GM18507 (cell line): ENCODE measurements at regions not wholly inside any gene's neighbourhood (a gene's known extent, or its start where the extent isn't known, plus 50 kb on each side); places are given as distances from the start of the nearest gene placed in this dataset.

Experiments
- DNase-seq: peaks from one replicate; pipeline ENCODE4 v3.0.0; 2011; ENCODE audit warnings: low read depth; ENCODE audit not compliant: insufficient read length; ENCODE audit errors: extremely low spot score
- FAIRE-seq: peaks from 2 replicates; lab custom pipeline; 2011; peaks lifted over from hg19 to GRCh38; lab: Jason Lieb, UNC

GRCh38 chr4:115923152-115923551 is 809.7 kb upstream of the NDST4 start:
- no peak for FAIRE-seq

DNA sequence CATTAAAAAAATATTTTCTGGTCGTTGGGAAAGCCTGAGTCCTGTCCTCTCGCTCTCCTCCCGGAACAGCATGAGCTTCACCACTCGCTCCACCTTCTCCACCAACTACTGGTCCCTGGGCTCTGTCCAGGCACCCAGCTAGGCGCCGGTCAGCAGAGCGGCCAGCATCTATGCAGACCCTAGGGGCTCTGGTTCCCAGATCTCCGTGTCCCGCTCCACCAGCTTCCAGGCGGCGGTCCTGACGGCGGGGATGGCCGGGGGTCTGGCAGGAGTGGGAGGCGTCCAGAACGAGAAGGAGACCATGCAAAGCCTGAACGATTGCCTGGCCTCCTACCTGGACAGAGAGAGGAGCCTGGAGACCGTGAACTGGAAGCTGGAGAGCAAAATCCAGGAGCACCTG is 807.2 kb upstream of the NDST4 start:
- DNase-seq (no peak), FAIRE-seq (no peak)

More at GRCh38 chr4:115923152-115923551, 809.7 kb upstream of the NDST4 start:
- no peak for DNase-seq

- no peak for DNase-seq
- FAIRE-seq: no peak
Measured at GRCh38 chr4:115918149-115918548, 804.7 kb upstream of the NDST4 start.

DNA sequence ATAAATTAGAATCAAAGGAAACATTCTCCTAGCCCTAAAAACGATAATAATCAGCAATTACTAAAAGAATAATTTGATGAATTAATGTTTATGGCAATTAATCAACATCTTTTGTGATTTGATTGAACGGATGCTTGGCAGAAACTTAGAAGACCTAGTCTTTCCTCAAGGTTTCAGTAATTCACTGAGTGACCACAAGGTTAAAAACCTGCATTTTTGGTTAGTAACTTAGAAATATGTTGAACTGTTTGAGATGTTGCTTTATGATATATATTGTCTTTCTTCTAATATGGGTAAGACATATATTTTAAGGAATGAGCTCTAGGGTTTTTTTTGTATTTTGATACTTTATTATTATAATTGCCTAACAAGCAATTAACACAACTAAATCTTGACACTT is 793.0 kb upstream of the NDST4 start:
- DNase-seq (no peak), FAIRE-seq (no peak)

DNA sequence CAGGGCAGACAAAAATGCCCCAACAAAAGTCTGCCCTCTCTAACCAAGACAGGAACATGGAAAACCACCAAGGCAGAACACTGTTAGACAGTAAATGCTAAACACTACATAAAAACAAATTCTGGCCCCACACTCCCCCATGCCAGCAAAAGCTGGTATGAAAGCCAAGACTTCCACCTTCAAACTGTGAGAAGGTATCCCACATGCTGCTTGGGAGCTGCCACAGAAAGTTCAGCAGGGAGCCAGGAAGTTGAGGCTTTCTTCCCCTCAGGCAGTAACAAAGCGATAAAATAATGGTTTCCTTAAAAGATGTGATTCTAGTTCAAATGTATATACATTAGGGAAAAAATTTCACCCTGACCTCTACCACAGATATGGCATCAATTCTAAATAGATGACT is 770.4 kb upstream of the NDST4 start:
- no peak for FAIRE-seq
- no peak for DNase-seq

GRCh38 chr4:115883231-115883630 is 769.8 kb upstream of the NDST4 start:
- FAIRE-seq (no peak), DNase-seq (no peak)

- DNase-seq: no peak
- FAIRE-seq: no peak
Measured at GRCh38 chr4:115873048-115873447, 759.6 kb upstream of the NDST4 start.

- DNase-seq (no peak), FAIRE-seq (no peak)
Measured at GRCh38 chr4:115871596-115871995, 758.2 kb upstream of the NDST4 start.

DNA sequence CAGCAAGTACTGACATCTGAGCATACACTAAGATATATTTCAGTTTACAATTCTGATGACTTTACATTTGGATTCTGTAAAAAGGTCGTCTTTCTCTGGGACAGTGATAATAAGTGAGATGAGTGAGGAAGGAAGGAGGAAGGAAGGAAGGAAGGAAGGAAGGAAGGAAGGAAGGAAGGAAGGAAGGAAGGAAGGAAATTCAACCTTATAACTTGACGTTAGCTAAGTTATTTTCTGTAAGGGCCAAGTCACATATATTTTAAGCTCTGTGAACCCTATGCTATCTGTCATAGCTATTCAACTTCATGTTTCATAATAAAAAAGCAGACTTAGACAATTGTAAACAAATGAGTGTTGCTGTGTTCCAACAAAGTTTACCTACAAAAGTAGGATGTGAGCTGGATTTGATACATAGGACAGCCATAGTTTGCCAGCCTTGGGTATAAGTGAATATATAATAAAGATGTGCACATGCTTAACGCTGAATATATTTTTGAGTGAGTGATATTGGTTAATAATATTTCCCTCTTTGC is 753.0 kb upstream of the NDST4 start:
- no peak for FAIRE-seq
- DNase-seq: no peak

- no peak for FAIRE-seq
- DNase-seq: no peak
Measured at GRCh38 chr4:115865736-115866135, 752.3 kb upstream of the NDST4 start.

DNA sequence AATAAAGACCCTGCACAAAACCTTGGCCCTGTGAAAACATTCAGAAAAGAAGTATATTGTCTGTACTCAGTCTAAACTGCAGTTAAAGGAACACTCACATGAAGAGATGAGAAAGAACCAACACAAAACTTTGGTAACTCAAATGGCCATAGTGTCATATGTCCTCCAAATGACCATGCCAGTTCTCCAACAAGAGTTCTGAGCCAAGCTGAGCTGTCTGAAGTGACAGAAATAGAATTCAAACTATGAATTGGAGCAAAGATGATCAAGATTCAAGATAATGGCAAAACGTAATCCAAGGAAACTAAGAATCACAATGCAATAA is 739.3 kb upstream of the NDST4 start:
- FAIRE-seq (peak; percentile 29), DNase-seq (no peak)

DNA sequence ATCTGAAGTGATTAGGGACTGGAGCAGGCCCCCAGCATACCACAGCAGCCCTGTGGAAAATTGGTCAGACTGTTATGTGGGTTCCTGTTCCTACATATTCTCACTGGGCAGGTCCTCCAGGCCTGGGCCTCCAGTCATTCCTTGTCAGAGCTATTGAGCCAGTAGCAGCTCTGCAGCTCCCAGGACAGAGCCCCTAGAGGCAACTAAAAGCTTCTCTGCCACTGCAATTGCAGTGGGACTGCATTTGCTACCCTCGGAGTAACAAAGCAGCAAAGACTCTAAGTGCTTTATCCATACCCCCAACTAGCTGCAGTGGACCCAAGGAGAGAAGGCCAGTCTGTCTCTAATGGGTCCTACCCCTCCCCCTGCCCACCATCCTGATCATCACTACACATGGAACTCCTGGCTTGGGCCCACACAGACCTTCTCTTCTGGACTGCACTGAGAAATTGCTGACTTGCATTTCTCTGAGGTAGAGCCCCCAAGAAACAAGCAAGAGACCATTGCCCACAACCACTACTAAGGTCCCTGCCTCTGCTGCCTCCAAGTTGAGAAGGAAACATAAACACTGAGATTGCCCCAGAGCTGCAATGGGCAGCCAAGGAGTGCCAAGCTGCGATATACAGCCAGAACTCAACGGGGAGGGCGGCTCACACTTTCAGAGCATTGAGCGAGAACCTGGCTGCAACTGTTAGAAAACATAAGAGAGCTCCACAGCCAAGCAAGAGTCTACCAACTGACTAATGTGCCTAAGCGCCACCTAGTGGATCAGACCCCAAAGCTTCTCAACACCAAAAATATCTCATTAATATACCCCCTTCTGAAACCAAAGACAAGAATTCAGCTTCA is 738.7 kb upstream of the NDST4 start:
- FAIRE-seq (peak; percentile 84), DNase-seq (no peak)

- FAIRE-seq: peak; percentile 12
- no peak for DNase-seq
Measured at GRCh38 chr4:115850799-115851509, 737.5 kb upstream of the NDST4 start.

GRCh38 chr4:115844180-115844579 is 730.8 kb upstream of the NDST4 start:
- FAIRE-seq (no peak), DNase-seq (no peak)

GRCh38 chr4:115841871-115842270 is 728.5 kb upstream of the NDST4 start:
- FAIRE-seq: no peak
- DNase-seq: no peak

- no peak for DNase-seq
- FAIRE-seq: no peak
Measured at GRCh38 chr4:115834441-115834840, 721.0 kb upstream of the NDST4 start.

- DNase-seq (no peak), FAIRE-seq (no peak)
Measured at GRCh38 chr4:115824630-115825029, 711.2 kb upstream of the NDST4 start.

DNA sequence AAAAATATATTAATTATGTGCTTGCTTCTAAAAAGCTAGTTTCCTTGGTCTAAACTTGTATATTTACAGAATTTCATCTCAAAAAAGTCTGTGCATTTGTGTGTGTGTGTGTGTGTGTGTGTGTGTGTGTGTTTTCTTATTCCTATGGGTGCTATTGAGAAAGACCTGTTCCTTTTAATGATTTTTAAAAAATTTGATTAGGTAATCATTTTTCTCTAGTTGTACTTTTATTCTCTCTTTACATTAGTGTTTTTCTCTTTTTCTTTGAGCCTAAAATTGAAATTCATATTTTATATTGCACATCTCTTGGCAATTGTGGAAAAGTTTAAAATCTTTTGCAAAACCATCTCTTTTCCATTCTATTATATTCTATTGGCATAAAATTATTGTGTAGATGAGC is 690.4 kb upstream of the NDST4 start:
- DNase-seq (no peak), FAIRE-seq (no peak)

DNA sequence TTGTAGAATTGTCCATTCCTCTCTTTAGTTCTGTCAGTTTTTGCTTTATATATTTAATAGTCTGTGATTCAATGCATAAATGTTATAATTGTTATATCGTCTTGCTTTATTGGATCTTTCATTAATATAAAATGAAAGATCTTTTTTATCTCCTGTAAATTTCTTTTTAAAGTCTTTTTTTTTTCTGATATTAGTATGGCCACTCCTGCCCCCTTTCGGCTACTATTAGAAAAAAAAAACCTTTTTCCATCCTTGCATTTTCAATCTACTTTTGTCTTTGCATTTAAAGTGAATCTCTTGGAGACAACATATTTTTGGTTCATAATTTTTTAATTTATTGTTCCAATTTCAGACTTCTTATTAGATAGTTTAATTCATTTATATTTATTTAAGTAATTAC is 677.4 kb upstream of the NDST4 start:
- FAIRE-seq: no peak

DNA sequence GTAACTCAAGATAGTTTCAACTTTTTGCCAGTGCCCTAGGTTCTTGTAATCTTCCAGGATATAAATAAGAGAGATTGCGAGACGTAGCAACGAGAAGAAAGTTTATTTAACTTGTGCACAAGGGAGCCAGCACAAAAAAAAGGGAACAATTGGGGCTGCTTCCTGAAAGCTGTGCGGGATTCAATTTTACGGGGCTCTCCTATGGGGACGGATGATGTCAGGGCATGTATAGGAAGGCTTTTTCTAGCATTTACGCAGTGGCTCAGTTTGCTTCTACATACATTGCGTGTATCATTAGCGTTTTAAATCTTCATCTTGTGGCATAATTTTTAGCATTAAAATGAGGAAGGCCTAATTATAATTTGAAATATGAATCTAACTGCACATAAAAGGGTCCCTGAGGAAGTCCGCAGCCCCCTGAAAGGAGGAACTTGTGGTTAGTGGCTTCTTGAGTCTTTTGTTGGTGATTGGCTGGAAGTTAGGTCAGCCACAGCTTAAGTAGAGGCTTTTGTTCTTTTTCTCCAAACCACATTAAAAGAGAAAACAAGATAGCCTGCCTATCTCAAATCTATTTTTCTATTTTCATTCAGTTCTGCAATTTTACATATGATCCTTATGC is 668.2 kb upstream of the NDST4 start:
- DNase-seq (no peak), FAIRE-seq (peak; percentile 24)

More for the DNA sequence above, 677.4 kb upstream of the NDST4 start:
- no peak for DNase-seq
